Vagina (tissue), 2 donors: ENCODE measurements at regions not wholly inside any gene's neighbourhood (a gene's known extent, or its start where the extent isn't known, plus 50 kb on each side); places are given as distances from the start of the nearest gene placed in this dataset.
"Not testable (repeated sequence)": the region's sequence is repeated elsewhere in the genome, so short reads cannot be mapped to it uniquely, and the experiment has no call there.

Source experiments
- DNase-seq, 2 donors: peaks; one replicate each; pipeline ENCODE4 v3.0.0-alpha.2; 2017; ENCODE audit errors: extremely low spot score in 2 of 2
- H3K27ac ChIP-seq: fragments of 200-600 bp; sonication (generic); one replicate; pipeline ENCODE4 v1.5.1; 2019
- H3K27me3 ChIP-seq: fragments of 200-600 bp; sonication (generic); one replicate; pipeline ENCODE4 v1.5.1; 2019
- H3K36me3 ChIP-seq, 2 donors: fragments of 200-600 bp; sonication (generic); one replicate each; pipeline ENCODE4 v1.5.1; 2017 to 2019
- H3K4me1 ChIP-seq: fragments of 200-600 bp; sonication (generic); one replicate; pipeline ENCODE4 v1.5.1; 2019
- H3K4me3 ChIP-seq, 2 donors: fragments of 200-600 bp; sonication (generic); 1 replicate in 1 of 2; 2 replicates in 1 of 2; pipeline ENCODE4 v1.5.1; 2016 to 2019
- H3K9me3 ChIP-seq: fragments of 200-600 bp; sonication (generic); one replicate; pipeline ENCODE4 v1.5.1; 2019
- POLR2A ChIP-seq, 2 donors: fragments of 450-650 bp; IDR thresholded peaks; one replicate each; pipeline ENCODE4 v1.6.1; 2017; ENCODE audit warnings: antibody characterized with exemption in 2 of 2, mild to moderate bottlenecking in 2 of 2, moderate library complexity in 2 of 2
- POLR2AphosphoS5 ChIP-seq, 2 donors: sonication (generic); formaldehyde crosslinking; IDR thresholded peaks; one replicate each; pipeline ENCODE4 v1.9.0; 2017; ENCODE audit warnings: antibody characterized with exemption in 2 of 2, mild to moderate bottlenecking in 2 of 2, low read depth in 1 of 2; ENCODE audit not compliant: insufficient read depth in 1 of 2
- intact Hi-C: fragments of 100-400 bp; cut with DNase I; formaldehyde crosslinking; loops from one replicate; pipeline ENCODE4 v1.15.1; 2023
- TF ChIP-seq, protein P1 (sequence below), 3 experiments: fragments of 450-650 bp in 2 of 3; fragments of 200-600 bp in 1 of 3; sonication (generic) in 1 of 3; IDR thresholded peaks; one replicate each; pipeline ENCODE4 v1.5.1; 2017 to 2019; ENCODE audit warnings: antibody characterized with exemption in 3 of 3, mild to moderate bottlenecking in 2 of 3, moderate library complexity in 2 of 3

GRCh38 chr6:149140137-149140909, 177.2 kb upstream of the TAB2 start:
- no peak overlapping the region for H3K27ac ChIP-seq
- H3K4me1 ChIP-seq = no peaks in the 10 kb centered on the region
- no peaks in the 10 kb centered on the region for H3K27me3 ChIP-seq
- H3K36me3 ChIP-seq = no peaks in the 10 kb centered on the region
- TF ChIP-seq, protein P1, sequence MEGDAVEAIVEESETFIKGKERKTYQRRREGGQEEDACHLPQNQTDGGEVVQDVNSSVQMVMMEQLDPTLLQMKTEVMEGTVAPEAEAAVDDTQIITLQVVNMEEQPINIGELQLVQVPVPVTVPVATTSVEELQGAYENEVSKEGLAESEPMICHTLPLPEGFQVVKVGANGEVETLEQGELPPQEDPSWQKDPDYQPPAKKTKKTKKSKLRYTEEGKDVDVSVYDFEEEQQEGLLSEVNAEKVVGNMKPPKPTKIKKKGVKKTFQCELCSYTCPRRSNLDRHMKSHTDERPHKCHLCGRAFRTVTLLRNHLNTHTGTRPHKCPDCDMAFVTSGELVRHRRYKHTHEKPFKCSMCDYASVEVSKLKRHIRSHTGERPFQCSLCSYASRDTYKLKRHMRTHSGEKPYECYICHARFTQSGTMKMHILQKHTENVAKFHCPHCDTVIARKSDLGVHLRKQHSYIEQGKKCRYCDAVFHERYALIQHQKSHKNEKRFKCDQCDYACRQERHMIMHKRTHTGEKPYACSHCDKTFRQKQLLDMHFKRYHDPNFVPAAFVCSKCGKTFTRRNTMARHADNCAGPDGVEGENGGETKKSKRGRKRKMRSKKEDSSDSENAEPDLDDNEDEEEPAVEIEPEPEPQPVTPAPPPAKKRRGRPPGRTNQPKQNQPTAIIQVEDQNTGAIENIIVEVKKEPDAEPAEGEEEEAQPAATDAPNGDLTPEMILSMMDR (IDR thresholded peaks at IDR 0.05) = no peak
- TF ChIP-seq POLR2A (IDR thresholded peaks at IDR 0.05) (no peak), POLR2AphosphoS5 (IDR thresholded peaks at IDR 0.05; ENCODE audit: insufficient read depth in 1 of 2, low read depth in 1 of 2) (no peak)
- intact Hi-C loops = no loop called here
- no peak for DNase-seq
- no peaks in the 10 kb centered on the region for H3K9me3 ChIP-seq
- no peak overlapping the region for H3K4me3 ChIP-seq

DNA sequence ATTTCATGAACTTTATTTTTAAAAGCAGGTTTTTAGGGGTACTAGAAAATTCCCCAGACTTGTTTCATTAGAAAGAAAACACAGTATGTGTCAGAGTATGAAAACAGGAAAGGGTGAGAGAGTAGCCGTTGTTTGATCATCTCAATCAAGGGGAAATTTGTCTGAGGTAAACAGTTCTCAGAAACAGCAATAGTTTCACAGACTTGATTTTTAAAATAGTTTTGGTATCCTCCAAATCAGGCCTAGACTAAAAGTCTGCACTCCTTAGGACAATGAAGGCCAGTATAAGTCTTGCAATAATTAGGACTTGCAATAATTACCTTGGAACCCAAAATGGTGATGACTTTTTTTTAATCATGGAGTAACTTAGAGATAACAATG, 176.6 kb upstream of the TAB2 start:
- Histone ChIP-seq H3K27ac (no peak overlapping the region), H3K27me3 (no peaks in the 10 kb centered on the region), H3K36me3 (no peaks in the 10 kb centered on the region), H3K9me3 (no peaks in the 10 kb centered on the region), H3K4me3 (no peak overlapping the region), H3K4me1 (no peaks in the 10 kb centered on the region)
- intact Hi-C loops = no loop called here
- DNase-seq = no peak
- TF ChIP-seq POLR2A (IDR thresholded peaks at IDR 0.05) (no peak), POLR2AphosphoS5 (IDR thresholded peaks at IDR 0.05; ENCODE audit: insufficient read depth in 1 of 2, low read depth in 1 of 2) (no peak)
- TF ChIP-seq, protein P1 (IDR thresholded peaks at IDR 0.05) = no peak

DNA sequence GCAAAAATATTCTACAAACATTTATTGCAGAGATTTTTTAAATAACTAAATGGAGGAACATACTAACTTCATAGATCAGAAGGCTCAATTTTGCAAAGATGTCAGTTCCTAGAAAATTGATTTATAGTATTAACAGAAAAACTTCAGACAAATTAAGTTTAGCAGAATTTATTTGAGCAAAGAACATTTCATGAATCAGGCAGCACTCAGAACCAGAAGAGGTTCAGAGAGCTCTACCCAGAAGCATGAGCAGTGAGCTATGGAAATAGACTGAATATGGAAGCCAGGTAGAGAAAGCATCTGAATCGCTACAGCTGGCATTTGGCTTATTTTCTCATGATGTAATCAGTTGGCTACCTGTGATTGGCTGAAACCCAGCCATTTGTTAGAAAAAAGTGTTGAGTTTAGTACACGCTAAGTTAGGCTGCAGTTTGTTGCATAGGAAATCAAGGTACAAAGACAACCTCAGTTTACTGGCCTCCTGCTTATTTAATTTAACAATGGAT, 174.5 kb upstream of the TAB2 start:
- intact Hi-C loops = no loop called here
- Histone ChIP-seq H3K27me3 (no peaks in the 10 kb centered on the region), H3K27ac (no peak overlapping the region), H3K9me3 (no peaks in the 10 kb centered on the region), H3K36me3 (no peaks in the 10 kb centered on the region), H3K4me3 (no peak overlapping the region), H3K4me1 (peaks cover 4% of the 10 kb centered on the region)
- TF ChIP-seq POLR2A (IDR thresholded peaks at IDR 0.05) (no peak), POLR2AphosphoS5 (IDR thresholded peaks at IDR 0.05; ENCODE audit: insufficient read depth in 1 of 2, low read depth in 1 of 2) (no peak)
- TF ChIP-seq, protein P1 (IDR thresholded peaks at IDR 0.05) = no peak
- DNase-seq = no peak

DNA sequence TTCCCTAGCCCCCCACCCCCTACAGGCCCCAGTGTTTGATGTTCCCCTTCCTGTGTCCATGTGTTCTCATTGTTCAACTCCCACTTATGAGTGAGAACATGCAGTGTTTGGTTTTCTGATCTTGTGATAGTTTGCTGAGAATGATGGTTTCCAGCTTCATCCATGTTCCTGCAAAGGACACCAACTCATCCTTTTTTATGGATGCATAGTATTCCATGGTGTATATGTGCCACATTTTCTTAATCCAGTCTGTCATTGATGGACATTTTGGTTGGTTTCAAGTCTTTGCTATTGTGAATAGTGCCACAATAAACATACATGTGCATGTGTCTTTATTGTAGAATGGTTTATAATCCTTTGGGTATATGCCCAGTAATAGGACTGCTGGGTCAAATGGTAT, 171.7 kb upstream of the TAB2 start:
- H3K4me1 ChIP-seq, H3K4me3 ChIP-seq, DNase-seq, H3K27me3 ChIP-seq, H3K9me3 ChIP-seq, H3K27ac ChIP-seq, H3K36me3 ChIP-seq, intact Hi-C loops: not testable (repeated sequence)

DNA sequence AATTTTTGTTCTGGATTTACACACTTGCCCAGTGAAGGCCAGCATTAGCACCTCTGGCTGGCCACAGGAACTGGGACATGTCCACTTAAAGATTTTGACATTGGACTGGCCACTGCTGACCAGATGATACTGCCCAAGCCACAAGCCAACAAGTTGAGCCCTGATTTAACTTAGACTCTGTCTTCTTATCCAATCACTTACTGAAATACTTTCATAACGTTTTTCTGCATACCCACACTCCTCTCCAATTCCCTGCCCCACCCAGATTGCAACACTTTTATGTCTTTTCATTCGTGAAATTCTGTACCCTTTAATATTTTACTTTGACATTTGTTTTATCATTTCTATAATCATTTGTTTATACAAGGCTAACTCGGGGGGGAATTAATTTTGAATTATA, 170.3 kb upstream of the TAB2 start:
- no peak for DNase-seq
- no peak for TF ChIP-seq POLR2A (IDR thresholded peaks at IDR 0.05)
- TF ChIP-seq, protein P1 (IDR thresholded peaks at IDR 0.05) = no peak
- no peak for TF ChIP-seq POLR2AphosphoS5 (IDR thresholded peaks at IDR 0.05; ENCODE audit: insufficient read depth in 1 of 2, low read depth in 1 of 2)
- Histone ChIP-seq H3K36me3 (no peaks in the 10 kb centered on the region), H3K27me3 (no peaks in the 10 kb centered on the region), H3K4me3 (no peak overlapping the region), H3K4me1 (peaks cover 4% of the 10 kb centered on the region), H3K27ac (no peak overlapping the region), H3K9me3 (no peaks in the 10 kb centered on the region)
- intact Hi-C loops = no loop called here
